ENCODE measurements at regions not wholly inside any gene's neighbourhood (a gene's known extent, or its start where the extent isn't known, plus 50 kb on each side); places are given as distances from the start of the nearest gene placed in this dataset.
"Not testable (repeated sequence)": the region's sequence is repeated elsewhere in the genome, so short reads cannot be mapped to it uniquely, and the experiment has no call there.

DNA sequence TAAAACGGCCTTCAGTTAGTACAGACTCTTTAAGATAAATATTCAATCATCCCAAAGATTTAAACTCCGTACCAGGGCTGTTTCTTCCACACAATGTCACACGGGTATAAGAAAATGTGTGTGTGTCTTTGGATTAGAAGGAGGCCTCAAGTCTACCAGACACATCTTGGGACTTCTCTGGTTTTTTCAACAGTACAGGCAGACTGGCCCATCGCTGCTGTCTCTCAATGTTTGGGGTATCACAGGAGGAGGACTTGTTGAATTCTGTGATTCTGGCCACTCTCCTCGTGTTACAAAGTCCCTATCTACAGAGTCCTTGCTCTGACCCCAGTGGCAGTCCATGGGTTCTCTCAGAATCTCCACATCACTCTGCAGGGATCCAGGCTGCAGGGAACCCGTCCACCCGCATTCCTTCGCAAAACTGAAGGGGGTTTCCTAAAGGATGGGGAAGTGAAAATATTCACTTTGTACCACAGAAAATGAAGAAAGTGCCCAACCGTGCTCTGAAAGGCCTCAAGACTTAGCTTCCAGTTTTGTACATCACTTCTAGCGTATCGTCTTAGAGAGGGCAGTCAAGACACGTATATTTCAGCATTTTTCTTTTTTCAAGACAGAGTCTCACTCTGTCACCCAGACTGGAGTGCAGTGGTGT, 373.2 kb downstream of the NPIPA8 start:
- H3K27me3 Mint-ChIP-seq (ENCODE audit: unreplicated experiment) = peaks cover 2% of the 10 kb centered on the region

DNA sequence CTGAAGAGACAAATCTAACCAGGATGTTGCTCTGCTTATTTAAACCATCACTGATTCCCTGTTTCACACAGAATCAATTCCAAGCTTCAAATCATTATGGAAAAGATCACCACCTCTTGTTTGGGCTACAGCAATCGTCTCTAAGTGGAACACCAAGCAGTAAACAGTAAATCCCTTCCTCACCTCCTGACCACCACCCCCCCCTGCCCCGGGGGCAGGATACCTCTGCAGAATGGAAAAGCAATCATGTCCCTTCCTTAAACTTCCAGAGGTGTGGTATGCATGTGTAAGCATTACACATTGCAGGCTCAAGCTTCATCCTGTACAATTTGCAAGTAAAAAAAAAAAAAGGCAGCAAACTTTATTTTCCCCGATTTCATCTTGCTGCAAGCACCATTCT, 373.8 kb downstream of the NPIPA8 start:
- Mint-ChIP-seq H3K4me3 (ENCODE audit: unreplicated experiment) (no peak overlapping the region), H3K27me3 (ENCODE audit: unreplicated experiment) (peaks cover 2% of the 10 kb centered on the region), H3K27ac (ENCODE audit: unreplicated experiment) (no peak overlapping the region), H3K4me1 (ENCODE audit: low read depth, unreplicated experiment) (no peaks in the 10 kb centered on the region), H3K9me3 (ENCODE audit: unreplicated experiment) (no peaks in the 10 kb centered on the region), H3K36me3 (ENCODE audit: unreplicated experiment) (no peaks in the 10 kb centered on the region)
- TF ChIP-seq, protein P1, sequence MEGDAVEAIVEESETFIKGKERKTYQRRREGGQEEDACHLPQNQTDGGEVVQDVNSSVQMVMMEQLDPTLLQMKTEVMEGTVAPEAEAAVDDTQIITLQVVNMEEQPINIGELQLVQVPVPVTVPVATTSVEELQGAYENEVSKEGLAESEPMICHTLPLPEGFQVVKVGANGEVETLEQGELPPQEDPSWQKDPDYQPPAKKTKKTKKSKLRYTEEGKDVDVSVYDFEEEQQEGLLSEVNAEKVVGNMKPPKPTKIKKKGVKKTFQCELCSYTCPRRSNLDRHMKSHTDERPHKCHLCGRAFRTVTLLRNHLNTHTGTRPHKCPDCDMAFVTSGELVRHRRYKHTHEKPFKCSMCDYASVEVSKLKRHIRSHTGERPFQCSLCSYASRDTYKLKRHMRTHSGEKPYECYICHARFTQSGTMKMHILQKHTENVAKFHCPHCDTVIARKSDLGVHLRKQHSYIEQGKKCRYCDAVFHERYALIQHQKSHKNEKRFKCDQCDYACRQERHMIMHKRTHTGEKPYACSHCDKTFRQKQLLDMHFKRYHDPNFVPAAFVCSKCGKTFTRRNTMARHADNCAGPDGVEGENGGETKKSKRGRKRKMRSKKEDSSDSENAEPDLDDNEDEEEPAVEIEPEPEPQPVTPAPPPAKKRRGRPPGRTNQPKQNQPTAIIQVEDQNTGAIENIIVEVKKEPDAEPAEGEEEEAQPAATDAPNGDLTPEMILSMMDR (IDR thresholded peaks at IDR 0.05; ENCODE audit: partially characterized antibody, unreplicated experiment) = no peak
- DNase-seq = no peak

More for the DNA sequence above, 373.2 kb downstream of the NPIPA8 start:
- H3K9me3 Mint-ChIP-seq (ENCODE audit: unreplicated experiment) = no peaks in the 10 kb centered on the region
- H3K36me3 Mint-ChIP-seq (ENCODE audit: unreplicated experiment) = no peaks in the 10 kb centered on the region
- no peak for DNase-seq
- H3K27ac Mint-ChIP-seq (ENCODE audit: unreplicated experiment) = no peak overlapping the region
- TF ChIP-seq, protein P1 (IDR thresholded peaks at IDR 0.05; ENCODE audit: partially characterized antibody, unreplicated experiment) = no peak
- H3K4me3 Mint-ChIP-seq (ENCODE audit: unreplicated experiment) = no peak overlapping the region
- no peaks in the 10 kb centered on the region for H3K4me1 Mint-ChIP-seq (ENCODE audit: low read depth, unreplicated experiment)

DNA sequence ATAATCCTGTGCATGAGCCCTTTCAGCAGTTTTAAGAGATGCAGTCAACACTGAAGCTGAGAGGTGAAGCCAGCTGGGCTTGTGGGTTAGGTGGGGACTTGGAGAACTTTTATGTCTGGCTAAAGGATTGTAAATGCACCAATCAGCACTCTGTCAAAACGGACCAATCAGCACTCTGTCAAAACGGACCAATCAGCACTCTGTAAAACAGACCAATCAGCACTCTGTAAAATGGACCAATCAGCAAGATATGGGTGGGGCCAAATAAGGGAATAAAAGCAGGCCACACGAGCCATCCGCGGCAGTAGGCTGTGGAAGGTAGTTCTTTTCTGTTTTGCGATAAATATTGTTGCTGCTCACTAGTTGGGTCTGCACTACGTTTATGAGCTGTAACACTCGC, 374.7 kb downstream of the NPIPA8 start:
- H3K36me3 Mint-ChIP-seq (ENCODE audit: unreplicated experiment); H3K4me1 Mint-ChIP-seq (ENCODE audit: low read depth, unreplicated experiment); H3K27ac Mint-ChIP-seq (ENCODE audit: unreplicated experiment); H3K9me3 Mint-ChIP-seq (ENCODE audit: unreplicated experiment); H3K4me3 Mint-ChIP-seq (ENCODE audit: unreplicated experiment); DNase-seq; H3K27me3 Mint-ChIP-seq (ENCODE audit: unreplicated experiment): not testable (repeated sequence)

DNA sequence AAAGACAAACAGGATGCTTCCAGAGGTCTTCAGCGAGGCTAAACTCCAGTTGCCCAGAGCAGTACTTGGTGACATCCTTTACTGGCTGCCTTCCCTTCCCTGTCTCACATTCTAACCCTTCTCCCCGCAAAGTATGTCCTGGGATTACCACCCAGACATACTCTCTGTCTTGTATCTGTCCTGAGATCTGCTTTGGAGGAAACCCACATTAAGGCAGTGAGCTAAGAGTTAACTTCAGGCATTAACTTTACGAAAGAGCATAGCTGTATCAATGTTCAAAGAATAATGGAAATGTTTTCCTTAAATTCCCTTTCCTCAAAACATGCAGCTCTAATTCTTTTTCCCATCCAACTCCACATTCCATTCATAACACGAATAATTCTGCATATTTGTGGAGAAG, 385.2 kb downstream of the NPIPA8 start:
- DNase-seq = no peak
- Mint-ChIP-seq H3K27ac (ENCODE audit: unreplicated experiment) (no peak overlapping the region), H3K36me3 (ENCODE audit: unreplicated experiment) (no peaks in the 10 kb centered on the region), H3K4me3 (ENCODE audit: unreplicated experiment) (no peak overlapping the region), H3K4me1 (ENCODE audit: low read depth, unreplicated experiment) (no peaks in the 10 kb centered on the region), H3K9me3 (ENCODE audit: unreplicated experiment) (no peaks in the 10 kb centered on the region), H3K27me3 (ENCODE audit: unreplicated experiment) (no peaks in the 10 kb centered on the region)
- TF ChIP-seq, protein P1 (IDR thresholded peaks at IDR 0.05; ENCODE audit: partially characterized antibody, unreplicated experiment) = no peak

DNA sequence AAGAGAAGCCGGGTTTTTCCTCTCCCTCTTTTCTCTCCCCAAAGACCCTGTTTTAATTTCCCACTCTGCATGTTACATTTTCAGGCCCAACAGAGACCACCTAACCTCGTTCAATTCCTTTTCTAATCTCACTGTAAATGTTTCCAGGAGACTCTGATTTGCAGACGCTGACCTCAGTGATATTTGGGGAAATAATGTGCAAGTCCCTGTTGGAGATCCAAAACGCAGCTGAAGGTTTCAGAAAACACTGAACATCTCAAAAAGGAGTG, 386.6 kb downstream of the NPIPA8 start:
- H3K36me3 Mint-ChIP-seq (ENCODE audit: unreplicated experiment) = no peaks in the 10 kb centered on the region
- no peak overlapping the region for H3K27ac Mint-ChIP-seq (ENCODE audit: unreplicated experiment)
- no peaks in the 10 kb centered on the region for H3K9me3 Mint-ChIP-seq (ENCODE audit: unreplicated experiment)
- no peak for DNase-seq
- H3K27me3 Mint-ChIP-seq (ENCODE audit: unreplicated experiment) = no peaks in the 10 kb centered on the region
- H3K4me1 Mint-ChIP-seq (ENCODE audit: low read depth, unreplicated experiment) = no peaks in the 10 kb centered on the region
- TF ChIP-seq, protein P1 (IDR thresholded peaks at IDR 0.05; ENCODE audit: partially characterized antibody, unreplicated experiment) = no peak
- no peak overlapping the region for H3K4me3 Mint-ChIP-seq (ENCODE audit: unreplicated experiment)

All from glutamatergic neuron (in vitro differentiated cells).